Brain microvascular endothelial cell (primary cell): ENCODE measurements at regions not wholly inside any gene's neighbourhood (a gene's known extent, or its start where the extent isn't known, plus 50 kb on each side); places are given as distances from the start of the nearest gene placed in this dataset.
"Not testable (repeated sequence)": the region's sequence is repeated elsewhere in the genome, so short reads cannot be mapped to it uniquely, and the experiment has no call there.

Experiments used
- DNase-seq: peaks from one replicate; pipeline ENCODE4 v3.0.0-alpha.2; 2020
- H3K27ac ChIP-seq: fragments of 250-450 bp; sonication (Bioruptor Pico); 2 replicates; pipeline ENCODE4 v1.5.1; 2020; ENCODE audit warnings: mild to moderate bottlenecking, moderate library complexity
- H3K27me3 ChIP-seq: fragments of 250-450 bp; sonication (Bioruptor Pico); replicated peaks from 2 replicates; pipeline ENCODE4 v1.5.1; 2020; ENCODE audit warnings: mild to moderate bottlenecking
- H3K36me3 ChIP-seq: fragments of 250-450 bp; sonication (Bioruptor Pico); replicated peaks from 2 replicates; pipeline ENCODE4 v1.5.1; 2020; ENCODE audit warnings: mild to moderate bottlenecking
- H3K4me3 ChIP-seq: 2 replicates; pipeline ENCODE4 v1.5.1; 2011; ENCODE audit warnings: low read depth, mild to moderate bottlenecking, control low read depth, low read length, moderate library complexity
- in situ Hi-C: cut with HindIII; loops from 2 replicates; pipeline ENCODE4 v1.10.0; 2017; ENCODE audit warnings: low sequenced_read_pairs, low pct_ligation_motif_present
- TF ChIP-seq, protein P1 (sequence below): IDR thresholded peaks from 2 replicates; pipeline ENCODE4 v1.5.1; 2011; ENCODE audit warnings: low read depth, mild to moderate bottlenecking, moderate library complexity, low read length, control low read depth, inconsistent platforms; ENCODE audit errors: missing control alignments

DNA sequence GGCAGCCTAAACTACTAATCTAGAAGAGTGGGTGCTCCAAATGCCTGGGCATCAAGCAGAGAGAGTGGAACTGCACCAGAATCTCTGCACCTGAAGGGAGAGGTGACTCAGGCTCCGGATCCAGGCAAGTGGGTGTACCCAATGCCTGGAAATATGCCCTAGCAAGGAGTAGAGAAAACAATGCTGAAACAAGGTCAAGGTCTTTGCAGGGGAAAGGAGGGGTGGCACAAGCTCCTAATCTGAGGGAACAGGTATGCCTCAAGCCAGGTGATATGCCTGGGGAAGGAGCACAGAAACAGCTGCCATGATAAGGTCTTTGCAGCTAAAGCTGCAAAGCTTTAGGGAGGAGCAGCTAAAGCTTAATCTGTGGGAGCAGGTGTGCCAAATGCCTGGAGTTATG lies 136.0 kb upstream of the KITLG start:
- DNase-seq = no peak
- TF ChIP-seq, protein P1, sequence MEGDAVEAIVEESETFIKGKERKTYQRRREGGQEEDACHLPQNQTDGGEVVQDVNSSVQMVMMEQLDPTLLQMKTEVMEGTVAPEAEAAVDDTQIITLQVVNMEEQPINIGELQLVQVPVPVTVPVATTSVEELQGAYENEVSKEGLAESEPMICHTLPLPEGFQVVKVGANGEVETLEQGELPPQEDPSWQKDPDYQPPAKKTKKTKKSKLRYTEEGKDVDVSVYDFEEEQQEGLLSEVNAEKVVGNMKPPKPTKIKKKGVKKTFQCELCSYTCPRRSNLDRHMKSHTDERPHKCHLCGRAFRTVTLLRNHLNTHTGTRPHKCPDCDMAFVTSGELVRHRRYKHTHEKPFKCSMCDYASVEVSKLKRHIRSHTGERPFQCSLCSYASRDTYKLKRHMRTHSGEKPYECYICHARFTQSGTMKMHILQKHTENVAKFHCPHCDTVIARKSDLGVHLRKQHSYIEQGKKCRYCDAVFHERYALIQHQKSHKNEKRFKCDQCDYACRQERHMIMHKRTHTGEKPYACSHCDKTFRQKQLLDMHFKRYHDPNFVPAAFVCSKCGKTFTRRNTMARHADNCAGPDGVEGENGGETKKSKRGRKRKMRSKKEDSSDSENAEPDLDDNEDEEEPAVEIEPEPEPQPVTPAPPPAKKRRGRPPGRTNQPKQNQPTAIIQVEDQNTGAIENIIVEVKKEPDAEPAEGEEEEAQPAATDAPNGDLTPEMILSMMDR = no peak
- no peaks in the 10 kb centered on the region for H3K27me3 ChIP-seq
- in situ Hi-C loops = no loop called here
- H3K27ac ChIP-seq = no peak overlapping the region
- H3K4me3 ChIP-seq = no peak overlapping the region
- H3K36me3 ChIP-seq = no peaks in the 10 kb centered on the region

DNA sequence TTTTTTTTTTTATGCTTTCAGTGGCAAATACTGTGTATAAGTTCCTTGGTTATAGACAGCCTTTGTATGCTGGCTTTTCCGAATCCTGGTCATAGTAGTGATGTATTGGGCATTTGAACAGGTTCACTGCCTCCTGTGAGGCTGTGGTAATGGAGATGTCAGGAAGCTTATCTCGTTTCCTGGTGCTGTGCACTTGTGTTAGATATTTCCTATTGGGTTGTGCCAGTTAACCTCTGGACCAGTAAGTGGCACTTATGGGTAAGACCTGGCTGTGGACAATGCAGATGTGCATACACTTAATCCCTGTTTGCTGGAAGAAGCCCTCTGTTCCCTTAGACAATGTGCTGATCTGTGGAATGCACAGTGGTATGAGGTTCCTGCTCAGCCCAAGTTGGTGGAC lies 135.4 kb upstream of the KITLG start:
- no peak for DNase-seq
- no peaks in the 10 kb centered on the region for H3K27me3 ChIP-seq

DNA sequence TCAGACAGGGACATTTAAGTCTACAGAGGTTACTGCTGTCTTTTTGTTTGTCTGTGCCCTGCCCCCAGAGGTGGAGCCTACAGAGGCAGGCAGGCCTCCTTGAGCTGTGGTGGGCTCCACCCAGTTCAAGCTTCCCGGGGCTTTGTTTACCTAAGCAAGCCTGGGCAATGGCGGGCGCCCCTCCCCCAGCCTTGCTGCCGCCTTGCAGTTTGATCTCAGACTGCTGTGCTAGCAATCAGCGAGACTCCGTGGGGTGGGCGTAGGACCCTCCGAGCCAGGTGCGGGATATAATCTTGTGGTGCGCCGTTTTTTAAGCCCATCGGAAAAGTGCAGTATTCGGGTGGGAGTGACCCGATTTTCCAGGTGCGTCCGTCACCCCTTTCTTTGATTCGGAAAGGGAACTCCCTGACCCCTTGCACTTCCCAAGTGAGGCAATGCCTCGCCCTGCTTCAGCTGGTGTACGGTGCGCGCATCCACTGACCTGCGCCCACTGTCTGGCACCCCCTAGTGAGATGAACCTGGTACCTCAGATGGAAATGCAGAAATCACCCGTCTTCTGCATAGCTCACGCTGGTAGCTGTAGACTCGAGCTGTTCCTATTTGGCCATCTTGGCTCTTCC lies 134.1 kb upstream of the KITLG start:
- DNase-seq, in situ Hi-C loops, H3K36me3 ChIP-seq, H3K4me3 ChIP-seq, H3K27me3 ChIP-seq, H3K27ac ChIP-seq: not testable (repeated sequence)

More for the DNA sequence above, 135.4 kb upstream of the KITLG start:
- Histone ChIP-seq H3K27ac (no peak overlapping the region), H3K36me3 (no peaks in the 10 kb centered on the region), H3K4me3 (no peak overlapping the region)
- in situ Hi-C loops = no loop called here
- TF ChIP-seq, protein P1 = no peak

DNA sequence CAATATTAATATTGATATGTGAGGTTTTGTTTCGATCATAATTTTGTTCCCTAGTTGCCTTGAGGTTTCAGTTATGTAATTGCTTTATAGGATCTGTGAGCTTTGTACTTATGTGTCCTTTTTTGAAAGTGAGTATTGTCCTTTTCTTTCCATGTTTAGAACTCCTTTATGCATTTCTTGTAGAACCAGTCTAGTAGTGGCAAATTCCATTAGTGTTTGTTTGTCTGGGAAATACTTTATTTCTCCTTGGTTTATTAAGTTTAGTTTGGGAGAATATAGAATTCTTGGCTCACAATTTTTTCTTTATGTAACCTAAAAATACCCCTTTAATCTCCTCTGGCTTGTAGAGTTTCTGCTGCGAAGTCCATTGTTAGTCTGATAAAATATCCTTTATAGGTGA lies 127.5 kb upstream of the KITLG start:
- no peak for DNase-seq
- in situ Hi-C loops = no loop called here

DNA sequence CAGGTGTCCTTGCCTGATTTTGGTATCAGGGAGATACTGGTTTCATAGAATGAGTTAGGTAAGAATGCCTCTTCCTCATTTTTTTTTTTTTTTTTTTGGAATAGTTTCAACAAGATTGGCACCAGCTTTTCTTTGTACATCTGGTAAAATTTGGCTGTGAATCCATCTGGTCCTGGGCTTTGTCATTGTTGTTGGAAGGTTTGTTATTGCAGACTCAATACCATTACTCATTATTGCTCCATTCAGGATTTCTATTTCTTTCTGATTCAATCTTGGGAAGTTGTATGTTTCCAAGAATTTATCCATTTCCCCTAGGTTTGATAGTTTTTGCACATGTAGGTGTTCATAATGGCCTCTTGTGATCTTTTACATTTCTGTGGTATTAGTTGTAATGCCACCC lies 126.0 kb upstream of the KITLG start:
- TF ChIP-seq, protein P1 = no peak
- Histone ChIP-seq H3K27me3 (no peaks in the 10 kb centered on the region), H3K27ac (no peak overlapping the region), H3K4me3 (no peak overlapping the region), H3K36me3 (no peaks in the 10 kb centered on the region)
- no peak for DNase-seq
- in situ Hi-C loops = no loop called here

More for the DNA sequence above, 127.5 kb upstream of the KITLG start:
- H3K27me3 ChIP-seq = no peaks in the 10 kb centered on the region
- no peak overlapping the region for H3K4me3 ChIP-seq
- H3K27ac ChIP-seq = no peak overlapping the region
- no peaks in the 10 kb centered on the region for H3K36me3 ChIP-seq
- TF ChIP-seq, protein P1 = no peak

DNA sequence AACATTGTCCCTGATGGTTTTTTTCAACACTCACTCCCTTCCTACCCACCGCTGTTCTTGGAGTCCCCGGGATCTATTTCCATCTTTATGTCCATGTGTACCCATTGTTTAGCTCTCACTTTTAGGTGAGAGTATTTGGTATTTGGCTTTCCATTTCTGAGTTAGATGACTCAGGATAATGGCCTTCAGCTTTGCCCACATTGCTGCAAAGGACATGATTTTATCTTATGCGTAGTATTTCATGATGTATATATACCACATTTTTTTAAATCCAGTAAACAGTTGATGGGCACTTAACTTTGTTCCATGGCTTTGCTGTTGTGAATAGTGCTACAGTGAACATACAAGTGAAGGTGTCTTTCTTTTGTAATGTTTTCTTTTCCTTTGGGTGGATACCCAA lies 123.5 kb upstream of the KITLG start:
- Histone ChIP-seq H3K27me3 (no peaks in the 10 kb centered on the region), H3K27ac (no peak overlapping the region), H3K4me3 (no peak overlapping the region), H3K36me3 (no peaks in the 10 kb centered on the region)
- in situ Hi-C loops = no loop called here
- TF ChIP-seq, protein P1 = no peak
- peak; percentile 49 for DNase-seq
